ENCODE measurements at regions not wholly inside any gene's neighbourhood (a gene's known extent, or its start where the extent isn't known, plus 50 kb on each side); places are given as distances from the start of the nearest gene placed in this dataset.

- H3K27me3 Mint-ChIP-seq (ENCODE audit: unreplicated experiment), result peaks cover 3% of the 10 kb centered on the region
- H3K4me1 Mint-ChIP-seq (ENCODE audit: unreplicated experiment), result no peaks in the 10 kb centered on the region
- no peak overlapping the region for H3K27ac Mint-ChIP-seq (ENCODE audit: unreplicated experiment)
- DNase-seq (ENCODE audit: extremely low spot score, unreplicated experiment), result no peak
- H3K9me3 Mint-ChIP-seq (ENCODE audit: unreplicated experiment), result no peaks in the 10 kb centered on the region
- no peak for TF ChIP-seq CTCF (IDR thresholded peaks at IDR 0.05)
- H3K4me3 Mint-ChIP-seq (ENCODE audit: unreplicated experiment), result no peak overlapping the region
- H3K36me3 Mint-ChIP-seq (ENCODE audit: unreplicated experiment), result no peaks in the 10 kb centered on the region
These were observed 386.9 kb upstream of the KCNN2 start for GRCh38 chr5:113974976-113975375.

GRCh38 chr5:113984928-113985327, 376.9 kb upstream of the KCNN2 start:
- no peaks in the 10 kb centered on the region for H3K36me3 Mint-ChIP-seq (ENCODE audit: unreplicated experiment)
- peaks cover 4% of the 10 kb centered on the region for H3K27me3 Mint-ChIP-seq (ENCODE audit: unreplicated experiment)
- H3K4me1 Mint-ChIP-seq (ENCODE audit: unreplicated experiment), result no peaks in the 10 kb centered on the region
- DNase-seq (ENCODE audit: extremely low spot score, unreplicated experiment), result no peak
- H3K27ac Mint-ChIP-seq (ENCODE audit: unreplicated experiment), result no peak overlapping the region
- no peak overlapping the region for H3K4me3 Mint-ChIP-seq (ENCODE audit: unreplicated experiment)
- TF ChIP-seq CTCF (IDR thresholded peaks at IDR 0.05), result no peak
- H3K9me3 Mint-ChIP-seq (ENCODE audit: unreplicated experiment), result no peaks in the 10 kb centered on the region

GRCh38 chr5:113985505-113985904, 376.4 kb upstream of the KCNN2 start:
- no peak for TF ChIP-seq CTCF (IDR thresholded peaks at IDR 0.05)
- Mint-ChIP-seq H3K27ac (ENCODE audit: unreplicated experiment) (no peak overlapping the region), H3K4me3 (ENCODE audit: unreplicated experiment) (no peak overlapping the region), H3K4me1 (ENCODE audit: unreplicated experiment) (no peaks in the 10 kb centered on the region), H3K36me3 (ENCODE audit: unreplicated experiment) (no peaks in the 10 kb centered on the region), H3K9me3 (ENCODE audit: unreplicated experiment) (no peaks in the 10 kb centered on the region), H3K27me3 (ENCODE audit: unreplicated experiment) (peaks cover 4% of the 10 kb centered on the region)
- DNase-seq (ENCODE audit: extremely low spot score, unreplicated experiment), result no peak

- Mint-ChIP-seq H3K4me3 (ENCODE audit: unreplicated experiment) (no peak overlapping the region), H3K27me3 (ENCODE audit: unreplicated experiment) (peaks cover 4% of the 10 kb centered on the region), H3K9me3 (ENCODE audit: unreplicated experiment) (no peaks in the 10 kb centered on the region), H3K27ac (ENCODE audit: unreplicated experiment) (no peak overlapping the region), H3K4me1 (ENCODE audit: unreplicated experiment) (no peaks in the 10 kb centered on the region), H3K36me3 (ENCODE audit: unreplicated experiment) (no peaks in the 10 kb centered on the region)
- TF ChIP-seq CTCF (IDR thresholded peaks at IDR 0.05), result no peak
- DNase-seq (ENCODE audit: extremely low spot score, unreplicated experiment), result no peak
These were observed 372.5 kb upstream of the KCNN2 start for GRCh38 chr5:113989278-113989912.

- DNase-seq (ENCODE audit: extremely low spot score, unreplicated experiment), result no peak
- H3K4me1 Mint-ChIP-seq (ENCODE audit: unreplicated experiment), result no peaks in the 10 kb centered on the region
- H3K36me3 Mint-ChIP-seq (ENCODE audit: unreplicated experiment), result no peaks in the 10 kb centered on the region
- no peak overlapping the region for H3K4me3 Mint-ChIP-seq (ENCODE audit: unreplicated experiment)
- TF ChIP-seq CTCF (IDR thresholded peaks at IDR 0.05), result no peak
- H3K27ac Mint-ChIP-seq (ENCODE audit: unreplicated experiment), result no peak overlapping the region
- peaks cover 8% of the 10 kb centered on the region for H3K27me3 Mint-ChIP-seq (ENCODE audit: unreplicated experiment)
- no peaks in the 10 kb centered on the region for H3K9me3 Mint-ChIP-seq (ENCODE audit: unreplicated experiment)
These were observed 372.0 kb upstream of the KCNN2 start for GRCh38 chr5:113989913-113990305.

Data from osteocyte (in vitro differentiated cells).